Stimulated activated memory B cell treated with anti-CD40 and anti-IgM and Interleukin-4, amounts not matched to agents 10 μg/mL and 1 μg/mL and 100 μg/mL, for 72 hours (primary cell): ENCODE measurements at regions not wholly inside any gene's neighbourhood (a gene's known extent, or its start where the extent isn't known, plus 50 kb on each side); places are given as distances from the start of the nearest gene placed in this dataset.

Experiments used
- ATAC-seq: fragments of 150-1000 bp; cut with Tn5 transposase; 2 replicates; pipeline ENCODE4 v1.10.0; 2021
- H3K27ac Mint-ChIP-seq: one replicate; pipeline ENCODE4 v1.8.0; 2022; ENCODE audit warnings: mild to moderate bottlenecking, mixed read lengths
- H3K27me3 Mint-ChIP-seq: one replicate; pipeline ENCODE4 v1.8.0; 2022; ENCODE audit warnings: mixed read lengths
- H3K36me3 Mint-ChIP-seq: one replicate; pipeline ENCODE4 v1.8.0; 2022; ENCODE audit warnings: mixed read lengths
- H3K4me1 Mint-ChIP-seq: one replicate; pipeline ENCODE4 v1.8.0; 2022; ENCODE audit warnings: mixed read lengths
- H3K4me3 Mint-ChIP-seq: one replicate; pipeline ENCODE4 v1.8.0; 2022; ENCODE audit warnings: mild to moderate bottlenecking, moderate library complexity, mixed read lengths
- H3K9me3 Mint-ChIP-seq: one replicate; pipeline ENCODE4 v1.8.0; 2022; ENCODE audit warnings: mixed read lengths

DNA sequence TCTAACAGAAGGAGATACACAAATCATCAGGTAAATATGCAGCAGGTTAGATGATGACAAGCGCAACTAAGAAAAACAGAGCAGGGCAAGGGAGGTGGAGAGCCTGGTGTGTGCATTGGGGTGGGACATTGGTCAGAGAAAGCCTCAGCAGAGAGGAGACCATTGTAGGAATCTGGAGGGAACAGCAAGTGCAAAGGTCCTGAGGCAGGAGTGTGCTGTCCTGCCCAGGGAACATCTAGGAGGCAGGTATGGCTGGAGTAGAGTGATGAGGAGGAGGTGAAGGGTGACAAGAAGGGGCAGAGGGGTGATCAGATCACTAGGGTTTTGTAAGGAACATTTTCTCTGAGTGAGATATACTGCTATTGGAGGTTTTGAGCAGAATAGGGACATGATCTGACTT is 90.1 kb downstream of the NCR2 start:
- H3K27me3 Mint-ChIP-seq, result no peaks in the 10 kb centered on the region
- H3K9me3 Mint-ChIP-seq, result no peaks in the 10 kb centered on the region
- no peak overlapping the region for H3K27ac Mint-ChIP-seq
- H3K4me3 Mint-ChIP-seq, result no peak overlapping the region
- no peaks in the 10 kb centered on the region for H3K36me3 Mint-ChIP-seq
- peaks cover 17% of the 10 kb centered on the region for H3K4me1 Mint-ChIP-seq
- ATAC-seq, result no peak

DNA sequence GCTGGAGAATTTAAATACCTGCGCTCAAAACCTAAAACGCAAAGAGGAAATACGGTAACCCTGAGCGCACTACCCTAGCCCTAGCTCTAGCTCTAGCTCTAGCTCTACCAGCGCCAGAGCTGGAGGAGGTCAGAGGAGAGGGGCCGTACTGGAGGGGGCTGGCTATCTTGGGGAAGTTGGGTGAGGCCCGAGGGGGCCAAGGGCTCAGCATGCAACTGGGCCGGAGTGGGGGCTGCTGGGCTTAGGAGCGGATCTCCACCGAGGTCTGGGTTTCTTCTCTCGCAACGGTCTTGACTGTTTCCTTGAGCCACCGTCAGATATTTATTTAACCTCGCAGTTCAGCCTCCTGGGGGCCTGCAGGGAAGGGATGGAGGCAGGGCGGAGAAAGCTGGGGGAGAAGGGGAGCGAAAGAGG is 91.0 kb downstream of the NCR2 start:
- Mint-ChIP-seq H3K9me3 (no peaks in the 10 kb centered on the region), H3K4me1 (peaks cover 17% of the 10 kb centered on the region), H3K4me3 (no peak overlapping the region), H3K36me3 (no peaks in the 10 kb centered on the region), H3K27ac (no peak overlapping the region), H3K27me3 (no peaks in the 10 kb centered on the region)
- ATAC-seq, result peak; percentile 66

DNA sequence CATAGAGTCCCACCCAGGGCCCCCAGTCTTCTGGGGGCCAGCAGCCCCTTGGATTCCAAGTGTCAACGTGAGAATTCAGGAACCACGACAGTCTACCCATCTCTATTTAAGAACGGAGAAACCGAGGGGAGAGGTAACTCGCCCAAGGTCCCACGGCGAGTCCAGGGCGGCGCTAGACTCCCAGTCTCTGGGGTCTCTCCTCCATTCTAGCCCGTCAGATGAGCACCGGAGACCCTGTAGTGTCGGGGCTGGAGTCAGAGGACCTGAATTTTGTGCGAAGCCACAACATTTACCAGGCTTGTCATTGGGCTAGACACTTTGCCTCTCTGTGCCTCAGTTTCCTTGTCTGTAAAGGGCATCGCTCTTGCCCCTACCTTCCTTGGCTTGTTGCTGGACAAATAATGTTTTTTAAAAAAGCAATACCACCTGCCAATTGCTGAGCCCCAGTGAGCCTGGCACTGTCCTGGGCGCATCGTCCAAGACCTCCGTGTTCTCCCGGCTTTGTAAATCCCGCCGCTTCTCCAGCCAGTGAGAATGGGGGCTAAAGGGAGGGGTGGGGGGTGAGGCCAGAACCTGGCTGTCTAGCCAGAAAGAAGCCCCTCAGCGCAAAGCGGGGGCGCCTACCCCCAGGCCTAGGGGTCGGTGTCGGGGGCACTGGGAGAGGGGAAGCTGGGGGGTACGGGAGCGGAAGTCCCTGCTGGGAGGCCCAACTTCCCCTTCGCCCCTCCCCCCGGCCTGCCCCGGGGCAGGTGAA is 91.7 kb downstream of the NCR2 start:
- H3K27ac Mint-ChIP-seq, result no peak overlapping the region
- ATAC-seq, result no peak
- no peaks in the 10 kb centered on the region for H3K36me3 Mint-ChIP-seq
- no peak overlapping the region for H3K4me3 Mint-ChIP-seq
- H3K4me1 Mint-ChIP-seq, result peaks cover 17% of the 10 kb centered on the region
- no peaks in the 10 kb centered on the region for H3K27me3 Mint-ChIP-seq
- H3K9me3 Mint-ChIP-seq, result no peaks in the 10 kb centered on the region

DNA sequence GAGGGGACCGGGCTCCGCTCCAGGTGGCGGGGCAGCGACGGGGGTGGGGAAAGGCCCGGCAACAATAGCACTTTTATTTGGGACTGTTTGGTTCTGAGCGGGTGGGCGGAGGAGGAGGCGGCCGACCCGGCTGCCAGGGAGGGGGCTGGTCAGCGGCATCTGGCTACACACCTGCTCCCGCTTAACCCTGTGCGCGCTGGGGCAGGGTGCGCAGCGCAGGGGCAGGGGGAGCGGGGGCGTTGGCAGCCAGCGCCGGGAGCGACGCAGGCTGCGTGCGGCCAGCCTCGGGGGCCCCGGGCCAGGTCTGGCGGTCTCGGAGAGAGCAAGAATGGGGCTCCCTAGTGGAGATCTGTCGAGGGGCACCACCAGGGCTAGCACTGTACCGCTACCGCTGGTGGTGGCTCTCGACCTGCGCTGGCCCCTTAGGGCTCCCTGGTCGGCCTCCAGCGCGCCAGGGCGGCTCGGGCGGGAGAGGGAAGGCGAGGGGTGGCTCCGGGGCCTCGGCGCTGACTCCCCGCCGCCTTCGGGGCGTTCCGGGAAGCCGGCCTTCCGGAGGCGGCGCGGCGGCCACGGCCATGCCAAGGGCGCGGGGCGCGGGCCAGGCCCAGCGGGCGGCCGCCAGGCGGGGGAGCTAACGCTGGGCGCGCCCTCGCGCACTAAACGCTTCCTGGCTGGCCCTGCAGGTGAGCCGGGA is 92.4 kb downstream of the NCR2 start:
- H3K27ac Mint-ChIP-seq, result peak overlapping the region; percentile 49
- no peaks in the 10 kb centered on the region for H3K27me3 Mint-ChIP-seq
- no peaks in the 10 kb centered on the region for H3K9me3 Mint-ChIP-seq
- H3K4me1 Mint-ChIP-seq, result peaks cover 17% of the 10 kb centered on the region
- no peak overlapping the region for H3K4me3 Mint-ChIP-seq
- H3K36me3 Mint-ChIP-seq, result no peaks in the 10 kb centered on the region
- peak; percentile 62 for ATAC-seq

DNA sequence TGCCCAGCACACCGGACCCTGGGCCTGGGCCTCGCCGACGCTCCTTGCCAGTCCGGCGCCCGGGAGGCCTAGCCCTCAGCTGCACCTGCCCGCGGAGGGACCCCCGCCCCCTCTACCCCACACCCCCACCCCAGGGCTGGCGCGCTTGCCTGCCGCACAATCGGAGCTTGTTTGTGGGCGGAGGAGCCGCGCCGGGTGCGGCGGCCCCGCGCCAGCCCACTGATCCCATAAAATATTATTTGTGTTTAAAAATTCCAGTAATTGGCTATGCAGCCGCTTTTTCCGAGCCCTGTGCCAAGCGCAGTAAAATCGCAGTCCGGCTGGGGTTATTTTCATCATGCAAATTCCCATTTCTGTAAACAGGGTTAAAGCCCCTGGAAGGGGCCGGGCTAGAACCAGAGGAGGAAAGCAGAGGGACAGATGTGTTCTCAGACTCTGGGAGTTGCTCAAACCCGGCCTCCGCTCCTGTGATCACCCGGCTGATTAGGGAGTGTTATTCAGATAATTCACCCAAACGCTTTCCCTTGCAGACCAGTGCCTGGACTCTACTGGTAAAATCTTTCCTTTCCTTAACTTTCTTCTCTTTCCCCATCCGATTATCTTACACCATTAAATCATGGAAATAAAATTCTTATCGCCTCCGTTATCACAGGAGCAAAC is 93.1 kb downstream of the NCR2 start:
- no peak for ATAC-seq
- H3K9me3 Mint-ChIP-seq, result no peaks in the 10 kb centered on the region
- peaks cover 17% of the 10 kb centered on the region for H3K4me1 Mint-ChIP-seq
- H3K27me3 Mint-ChIP-seq, result no peaks in the 10 kb centered on the region
- H3K27ac Mint-ChIP-seq, result peak overlapping the region; percentile 49
- H3K36me3 Mint-ChIP-seq, result no peaks in the 10 kb centered on the region
- H3K4me3 Mint-ChIP-seq, result peak overlapping the region; percentile 58

DNA sequence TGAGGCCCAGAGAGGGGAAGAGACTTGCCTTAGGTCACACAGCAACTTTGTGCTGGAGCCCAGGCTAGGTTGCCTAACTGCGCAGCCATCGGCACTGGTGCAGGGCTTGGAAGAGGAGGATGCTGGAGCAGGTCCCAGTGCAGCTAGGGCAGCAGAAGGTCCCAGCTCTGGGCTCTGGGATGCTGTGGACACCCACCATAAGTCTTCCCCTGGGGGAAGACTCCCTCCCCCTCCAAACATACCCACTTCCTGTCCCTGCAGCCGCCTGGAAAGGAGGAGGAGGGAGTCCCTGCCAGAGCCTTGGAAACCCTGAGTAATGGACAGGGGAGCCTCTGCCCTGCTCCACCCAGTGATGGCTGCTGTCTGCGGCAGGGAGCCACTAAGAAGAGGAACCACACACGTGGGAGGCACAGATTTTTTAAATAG is 93.6 kb downstream of the NCR2 start:
- H3K4me3 Mint-ChIP-seq, result peak overlapping the region; percentile 58

DNA sequence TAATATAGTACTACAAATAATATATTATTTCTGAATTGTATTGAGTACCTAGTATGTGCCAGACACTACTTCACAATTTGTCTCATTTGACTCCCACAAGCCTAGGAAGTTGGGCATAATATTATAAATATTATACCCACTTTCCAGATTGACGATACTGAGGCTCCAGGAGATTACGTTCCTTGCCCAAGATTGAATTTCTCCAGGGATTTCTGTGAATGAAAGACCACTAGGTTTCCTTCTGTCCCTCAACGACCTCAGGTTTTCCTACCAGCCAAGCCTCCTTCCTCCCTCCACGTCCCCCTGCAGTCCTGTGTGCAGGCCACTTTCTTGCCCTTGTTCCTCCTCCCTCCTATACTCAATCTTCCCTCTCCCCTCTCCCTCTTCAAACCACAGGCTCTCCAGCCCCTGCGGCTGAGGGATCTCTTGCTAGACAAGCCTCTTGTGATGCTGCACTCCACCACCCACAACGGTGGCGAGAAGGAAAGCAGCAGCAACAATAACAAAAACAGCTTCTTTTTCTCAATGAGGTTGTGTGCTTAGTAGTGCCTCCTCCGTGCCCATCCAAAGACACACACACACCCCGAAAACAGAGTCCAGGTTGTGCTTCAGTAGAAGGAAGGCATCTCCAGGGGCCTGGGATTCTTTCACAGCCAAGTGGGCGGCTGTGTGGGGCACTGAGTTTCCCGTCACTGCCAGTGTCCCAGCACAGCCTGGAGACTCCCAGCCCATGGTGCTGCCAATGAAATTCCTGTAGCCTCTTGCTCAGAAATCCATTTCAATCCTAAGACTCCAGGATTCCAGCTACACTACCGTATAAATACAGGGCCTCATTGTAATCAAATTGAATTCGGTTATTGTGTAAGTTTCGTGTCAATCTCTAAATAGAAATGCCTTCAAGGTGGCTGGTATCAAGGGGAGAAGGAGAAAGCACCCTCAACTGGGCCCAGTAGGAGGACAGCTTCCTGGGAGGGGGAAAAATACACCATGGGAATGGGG is 94.4 kb downstream of the NCR2 start:
- H3K27me3 Mint-ChIP-seq, result no peaks in the 10 kb centered on the region
- no peaks in the 10 kb centered on the region for H3K9me3 Mint-ChIP-seq
- peaks cover 17% of the 10 kb centered on the region for H3K4me1 Mint-ChIP-seq
- ATAC-seq, result no peak
- H3K36me3 Mint-ChIP-seq, result no peaks in the 10 kb centered on the region
- no peak overlapping the region for H3K4me3 Mint-ChIP-seq
- H3K27ac Mint-ChIP-seq, result no peak overlapping the region

More for the DNA sequence above, 93.6 kb downstream of the NCR2 start:
- ATAC-seq, result peak; percentile 52
- Mint-ChIP-seq H3K36me3 (no peaks in the 10 kb centered on the region), H3K27me3 (no peaks in the 10 kb centered on the region), H3K4me1 (peaks cover 17% of the 10 kb centered on the region), H3K27ac (peak overlapping the region; percentile 49), H3K9me3 (no peaks in the 10 kb centered on the region)

DNA sequence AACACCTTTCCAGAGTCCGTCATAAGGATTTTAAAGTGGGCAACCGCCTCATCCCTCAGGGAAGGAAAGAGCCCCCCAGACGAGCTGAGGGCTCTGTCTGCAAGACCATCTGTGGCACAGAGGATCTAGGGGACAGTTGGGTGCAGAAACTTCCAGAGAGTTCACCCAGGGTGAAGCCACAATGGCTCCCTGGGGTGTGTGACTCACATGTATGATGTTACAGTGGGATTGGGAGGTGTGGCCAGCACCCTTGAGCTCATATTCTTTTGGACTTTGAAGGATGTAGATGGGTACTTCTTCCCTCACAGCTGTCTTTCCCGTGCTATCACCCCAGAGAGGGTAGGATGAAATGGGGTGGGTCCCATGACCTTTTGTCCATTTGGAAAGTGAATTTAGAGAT is 95.5 kb downstream of the NCR2 start:
- no peak overlapping the region for H3K27ac Mint-ChIP-seq
- no peaks in the 10 kb centered on the region for H3K36me3 Mint-ChIP-seq
- no peak for ATAC-seq
- H3K4me3 Mint-ChIP-seq, result no peak overlapping the region
- H3K9me3 Mint-ChIP-seq, result no peaks in the 10 kb centered on the region
- H3K4me1 Mint-ChIP-seq, result peaks cover 17% of the 10 kb centered on the region
- no peaks in the 10 kb centered on the region for H3K27me3 Mint-ChIP-seq

DNA sequence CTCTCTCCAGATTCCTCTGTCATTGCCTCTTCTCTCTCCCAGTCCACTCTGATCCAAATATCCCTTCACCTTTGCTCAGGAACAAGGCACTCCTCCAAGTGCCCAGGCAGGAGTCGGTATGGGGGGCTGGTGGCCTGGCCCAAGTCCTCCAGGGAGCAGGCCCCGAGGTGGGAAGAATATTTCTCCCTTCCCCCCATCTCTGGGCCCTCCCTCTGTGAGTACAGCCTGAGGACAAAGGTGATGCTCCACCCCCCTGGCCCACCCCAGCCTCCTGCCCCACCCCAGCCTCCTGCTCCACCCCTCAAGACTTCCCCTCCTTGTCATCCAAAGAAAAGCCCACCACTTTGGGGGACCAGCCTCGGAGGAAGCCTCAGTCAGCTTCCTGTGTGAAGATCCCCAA is 96.9 kb downstream of the NCR2 start:
- Mint-ChIP-seq H3K27me3 (no peaks in the 10 kb centered on the region), H3K4me3 (no peak overlapping the region), H3K27ac (no peak overlapping the region)

DNA sequence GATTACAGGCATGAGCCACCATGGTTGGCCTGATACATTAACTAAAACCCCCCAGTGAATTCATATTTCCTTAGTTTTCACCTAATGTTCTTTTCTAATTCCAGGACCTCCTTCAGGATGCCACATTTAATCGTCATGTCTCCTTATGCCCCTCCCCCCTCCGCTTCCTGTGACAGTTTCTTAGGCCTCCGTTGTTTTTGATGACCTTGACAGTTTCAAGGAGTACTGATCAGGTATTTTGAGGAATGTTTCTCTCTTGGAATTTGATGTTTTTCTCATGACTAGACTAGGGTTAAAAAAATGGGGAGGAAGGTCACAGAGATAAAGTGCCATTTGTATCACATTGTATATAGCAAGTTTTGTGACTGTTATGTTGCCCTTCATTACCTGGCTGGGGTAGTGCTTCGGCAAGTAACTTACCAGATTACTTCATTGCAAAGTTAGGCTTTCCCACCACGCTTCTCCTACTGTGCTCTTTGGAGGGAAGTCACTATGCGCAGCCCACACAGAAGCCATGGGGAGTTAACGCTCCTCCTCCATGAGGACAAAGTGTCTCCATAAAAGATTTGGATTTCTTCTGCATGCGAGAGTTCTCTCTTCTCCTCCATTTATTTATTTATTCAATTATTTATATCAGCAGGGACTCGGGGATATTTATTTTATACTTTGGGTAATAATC is 99.5 kb downstream of the NCR2 start:
- ATAC-seq, result no peak
- Mint-ChIP-seq H3K27me3 (no peaks in the 10 kb centered on the region), H3K4me3 (no peak overlapping the region)

More for the DNA sequence above, 96.9 kb downstream of the NCR2 start:
- ATAC-seq, result no peak
- H3K4me1 Mint-ChIP-seq, result peaks cover 17% of the 10 kb centered on the region
- H3K36me3 Mint-ChIP-seq, result no peaks in the 10 kb centered on the region
- no peaks in the 10 kb centered on the region for H3K9me3 Mint-ChIP-seq

DNA sequence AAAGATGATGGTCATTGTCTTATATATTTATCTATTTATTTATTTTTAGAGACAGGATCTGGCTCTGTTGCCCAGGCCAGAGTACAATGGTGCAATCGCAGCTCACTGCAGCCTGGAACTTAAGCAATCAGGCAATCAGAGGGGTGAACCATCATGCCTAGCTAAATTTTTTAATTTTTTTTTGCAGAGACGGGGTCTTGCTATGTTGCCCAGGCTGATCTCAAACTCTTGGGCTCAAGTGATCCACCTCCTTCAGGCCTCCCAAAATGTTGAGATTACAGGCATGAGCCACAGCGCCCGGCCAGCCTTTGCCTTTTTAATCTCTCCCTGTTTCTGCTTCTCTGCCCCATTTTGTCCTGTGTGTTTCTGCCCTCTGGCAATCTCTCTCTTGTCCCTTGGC is 102.2 kb downstream of the NCR2 start:
- no peak overlapping the region for H3K27ac Mint-ChIP-seq
- H3K4me3 Mint-ChIP-seq, result no peak overlapping the region
- peaks cover 30% of the 10 kb centered on the region for H3K4me1 Mint-ChIP-seq
- H3K27me3 Mint-ChIP-seq, result no peaks in the 10 kb centered on the region
- no peak for ATAC-seq
- H3K36me3 Mint-ChIP-seq, result no peaks in the 10 kb centered on the region
- no peaks in the 10 kb centered on the region for H3K9me3 Mint-ChIP-seq

More for the DNA sequence above, 99.5 kb downstream of the NCR2 start:
- Mint-ChIP-seq H3K27ac (no peak overlapping the region), H3K4me1 (peaks cover 10% of the 10 kb centered on the region), H3K36me3 (no peaks in the 10 kb centered on the region), H3K9me3 (no peaks in the 10 kb centered on the region)

DNA sequence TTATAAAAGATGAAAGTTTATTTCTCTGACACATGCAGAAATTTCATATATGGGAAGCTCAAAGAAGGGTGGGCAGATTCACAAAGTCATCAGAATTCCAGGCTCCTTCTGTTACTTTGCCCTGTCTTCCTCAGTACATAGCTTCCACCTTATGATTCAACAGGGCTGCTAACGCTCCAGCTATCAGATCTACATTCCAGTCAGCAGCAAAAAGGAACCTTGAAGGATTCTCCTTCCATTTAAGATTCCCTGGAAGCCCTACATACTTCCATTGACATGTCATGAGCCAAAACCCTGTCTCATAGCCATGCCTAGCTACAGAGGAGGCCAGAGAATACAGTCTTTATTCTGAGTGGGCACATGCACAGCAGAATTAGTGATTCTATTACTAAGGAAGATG is 103.3 kb downstream of the NCR2 start:
- Mint-ChIP-seq H3K4me3 (no peak overlapping the region), H3K36me3 (no peaks in the 10 kb centered on the region), H3K4me1 (peaks cover 30% of the 10 kb centered on the region), H3K9me3 (no peaks in the 10 kb centered on the region), H3K27ac (peak overlapping the region; percentile 78), H3K27me3 (peaks cover 5% of the 10 kb centered on the region)
- no peak for ATAC-seq

DNA sequence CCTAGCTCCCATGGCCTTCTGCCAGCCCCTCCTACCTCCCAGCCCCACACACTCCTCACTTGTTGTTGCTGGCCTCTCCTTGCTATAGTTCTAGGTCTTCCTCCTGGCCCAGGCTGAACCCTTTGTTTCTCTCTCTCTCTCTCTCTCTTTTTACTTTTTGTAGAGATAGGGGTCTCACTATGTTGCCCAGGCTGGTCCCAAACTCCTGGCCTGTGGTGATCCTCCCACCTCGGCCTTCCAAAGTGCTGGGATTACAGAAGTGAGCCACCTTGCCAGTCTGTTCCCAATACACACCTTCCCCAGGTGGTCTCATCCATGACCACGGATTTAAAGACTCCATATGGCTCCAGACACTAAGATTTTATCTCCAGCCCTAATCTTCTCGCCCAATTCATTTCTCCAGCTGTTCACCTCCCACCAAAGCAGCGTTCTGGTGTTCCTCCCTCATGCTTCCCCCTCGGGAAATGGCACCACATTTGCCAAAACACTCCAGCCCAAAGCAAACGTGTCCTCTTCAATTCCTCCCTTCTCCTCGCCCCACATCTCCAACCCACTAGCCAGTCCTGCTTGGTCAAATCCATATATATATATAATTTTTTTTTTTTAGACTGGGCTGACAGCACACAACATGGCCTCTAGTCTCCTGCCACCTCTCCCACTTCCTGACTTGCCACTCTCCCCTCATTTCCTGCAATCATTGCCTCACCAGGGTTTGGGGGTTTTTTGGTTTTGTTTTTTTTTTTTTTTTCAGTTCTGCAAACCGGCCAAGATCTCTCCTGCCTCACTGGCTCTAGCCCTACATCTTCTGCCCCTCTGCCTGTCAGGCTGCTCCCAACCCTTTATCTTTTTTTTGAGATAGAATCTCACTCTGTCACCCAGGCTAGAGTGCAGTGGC is 104.4 kb downstream of the NCR2 start:
- peaks cover 16% of the 10 kb centered on the region for H3K27me3 Mint-ChIP-seq
- peak overlapping the region; percentile 78 for H3K27ac Mint-ChIP-seq
- H3K4me3 Mint-ChIP-seq, result peak overlapping the region; percentile 32
- no peaks in the 10 kb centered on the region for H3K36me3 Mint-ChIP-seq
- H3K9me3 Mint-ChIP-seq, result no peaks in the 10 kb centered on the region
- peak; percentile 89 for ATAC-seq
- H3K4me1 Mint-ChIP-seq, result peaks cover 30% of the 10 kb centered on the region
